Fibroblast of the aortic adventitia (primary cell): ENCODE measurements at regions not wholly inside any gene's neighbourhood (a gene's known extent, or its start where the extent isn't known, plus 50 kb on each side); places are given as distances from the start of the nearest gene placed in this dataset.

ENCODE experiments used
- DNase-seq: peaks from one replicate; pipeline ENCODE4 v3.0.0-alpha.2; 2010; ENCODE audit warnings: low read depth
- H3K4me3 ChIP-seq: 2 replicates; pipeline ENCODE4 v1.5.1; 2011; ENCODE audit warnings: low read depth, mild to moderate bottlenecking, control low read depth, low read length, moderate library complexity
- CTCF ChIP-seq: IDR thresholded peaks from 2 replicates; pipeline ENCODE4 v1.5.1; 2011; ENCODE audit warnings: mild to moderate bottlenecking, low read length, control low read depth, inconsistent platforms; ENCODE audit not compliant: insufficient read depth

- DNase-seq = no peak
- no peak for TF ChIP-seq CTCF
- no peak overlapping the region for H3K4me3 ChIP-seq
Observed at GRCh38 chr15:81686021-81686420, 312.0 kb upstream of the TMC3 start.

GRCh38 chr15:81685237-81685636 lies 311.2 kb upstream of the TMC3 start:
- no peak for DNase-seq
- TF ChIP-seq CTCF = no peak

GRCh38 chr15:81680829-81681228 lies 306.8 kb upstream of the TMC3 start:
- DNase-seq = no peak
- TF ChIP-seq CTCF = no peak

More at GRCh38 chr15:81685237-81685636, 311.2 kb upstream of the TMC3 start:
- H3K4me3 ChIP-seq = no peak overlapping the region

GRCh38 chr15:81666839-81667238 lies 292.8 kb upstream of the TMC3 start:
- H3K4me3 ChIP-seq = no peak overlapping the region
- TF ChIP-seq CTCF = no peak
- no peak for DNase-seq

More at GRCh38 chr15:81680829-81681228, 306.8 kb upstream of the TMC3 start:
- H3K4me3 ChIP-seq = no peak overlapping the region

- no peak for TF ChIP-seq CTCF
- no peak for DNase-seq
- no peak overlapping the region for H3K4me3 ChIP-seq
Observed at GRCh38 chr15:81660976-81661375, 287.0 kb upstream of the TMC3 start.

- TF ChIP-seq CTCF = no peak
- H3K4me3 ChIP-seq = no peak overlapping the region
- no peak for DNase-seq
Observed at GRCh38 chr15:81653259-81653658, 279.2 kb upstream of the TMC3 start.

- TF ChIP-seq CTCF = no peak
- no peak for DNase-seq
- no peak overlapping the region for H3K4me3 ChIP-seq
Observed at GRCh38 chr15:81645470-81645869, 271.5 kb upstream of the TMC3 start.
